Mesothelial cell of epicardium (in vitro differentiated cells): ENCODE measurements at regions not wholly inside any gene's neighbourhood (a gene's known extent, or its start where the extent isn't known, plus 50 kb on each side); places are given as distances from the start of the nearest gene placed in this dataset.

ENCODE experiments used
- DNase-seq, 2 experiments: peaks; one replicate each; pipeline ENCODE4 v3.0.0; 2021; ENCODE audit warnings: low spot score in 2 of 2; ENCODE audit not compliant: unreplicated experiment in 2 of 2
- H3K27ac Mint-ChIP-seq: 2 replicates; pipeline ENCODE4 v1.8.0; 2021; ENCODE audit warnings: mixed read lengths
- H3K27me3 Mint-ChIP-seq: 2 replicates; pipeline ENCODE4 v1.8.0; 2021; ENCODE audit warnings: low read depth, mixed read lengths
- H3K36me3 Mint-ChIP-seq: 2 replicates; pipeline ENCODE4 v1.8.0; 2021; ENCODE audit warnings: mixed read lengths
- H3K4me1 Mint-ChIP-seq: 2 replicates; pipeline ENCODE4 v1.8.0; 2021; ENCODE audit warnings: mixed read lengths
- H3K4me3 Mint-ChIP-seq: 2 replicates; pipeline ENCODE4 v1.8.0; 2021; ENCODE audit warnings: mild to moderate bottlenecking, moderate library complexity, mixed read lengths
- H3K9me3 Mint-ChIP-seq: 2 replicates; pipeline ENCODE4 v1.8.0; 2021; ENCODE audit warnings: mixed read lengths
- CTCF ChIP-seq: fragments of 200-600 bp; sonication (generic); IDR thresholded peaks from one replicate; pipeline ENCODE4 v1.5.0; 2021; ENCODE audit warnings: antibody characterized with exemption; ENCODE audit not compliant: unreplicated experiment

GRCh38 chr7:131607291-131608115, 51.1 kb upstream of the PODXL start:
- Mint-ChIP-seq H3K9me3 (no peaks in the 10 kb centered on the region), H3K27me3 (no peaks in the 10 kb centered on the region), H3K4me1 (peaks cover 53% of the 10 kb centered on the region), H3K4me3 (no peak overlapping the region), H3K27ac (peak overlapping the region; percentile 95), H3K36me3 (no peaks in the 10 kb centered on the region)
- DNase-seq, result no peak
- TF ChIP-seq CTCF, result no peak

GRCh38 chr7:131606346-131607290, 50.2 kb upstream of the PODXL start:
- H3K4me3 Mint-ChIP-seq, result no peak overlapping the region
- H3K27ac Mint-ChIP-seq, result peak overlapping the region; percentile 95
- H3K36me3 Mint-ChIP-seq, result no peaks in the 10 kb centered on the region
- H3K4me1 Mint-ChIP-seq, result peaks cover 60% of the 10 kb centered on the region
- no peaks in the 10 kb centered on the region for H3K9me3 Mint-ChIP-seq
- no peak for DNase-seq
- TF ChIP-seq CTCF, result no peak
- H3K27me3 Mint-ChIP-seq, result no peaks in the 10 kb centered on the region
